ENCODE measurements at regions not wholly inside any gene's neighbourhood (a gene's known extent, or its start where the extent isn't known, plus 50 kb on each side); places are given as distances from the start of the nearest gene placed in this dataset.

DNA sequence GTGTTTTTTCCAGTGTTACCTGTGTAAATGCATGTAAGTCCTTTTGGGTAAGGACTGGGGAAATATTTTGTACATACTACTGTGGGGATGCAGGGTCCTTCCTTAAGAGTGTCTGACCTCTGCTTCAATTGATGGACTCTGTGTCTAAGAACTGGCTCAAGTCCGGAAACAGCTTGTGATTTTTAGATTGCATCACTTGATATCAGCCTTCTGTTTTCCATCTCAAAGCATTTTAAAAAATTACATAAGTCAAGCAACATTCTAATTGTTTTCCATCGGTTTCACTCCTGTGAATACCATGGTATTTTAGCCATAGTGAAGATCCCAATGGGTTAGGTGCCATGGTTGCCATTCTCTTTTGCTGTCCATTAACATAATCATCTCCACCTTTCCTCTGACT, 597.6 kb downstream of the SQOR start:
- H3K4me1 ChIP-seq, result no peaks in the 10 kb centered on the region
- H3K36me3 ChIP-seq, result no peaks in the 10 kb centered on the region
- H3K4me3 ChIP-seq (replicated peaks in 1 of 3), result no peak overlapping the region
- 58 to 85% methylated on average over 2 of the region's 2 CpGs for WGBS, 2 donors
- H3K9me3 ChIP-seq, result no peaks in the 10 kb centered on the region
- TF ChIP-seq, protein P1, sequence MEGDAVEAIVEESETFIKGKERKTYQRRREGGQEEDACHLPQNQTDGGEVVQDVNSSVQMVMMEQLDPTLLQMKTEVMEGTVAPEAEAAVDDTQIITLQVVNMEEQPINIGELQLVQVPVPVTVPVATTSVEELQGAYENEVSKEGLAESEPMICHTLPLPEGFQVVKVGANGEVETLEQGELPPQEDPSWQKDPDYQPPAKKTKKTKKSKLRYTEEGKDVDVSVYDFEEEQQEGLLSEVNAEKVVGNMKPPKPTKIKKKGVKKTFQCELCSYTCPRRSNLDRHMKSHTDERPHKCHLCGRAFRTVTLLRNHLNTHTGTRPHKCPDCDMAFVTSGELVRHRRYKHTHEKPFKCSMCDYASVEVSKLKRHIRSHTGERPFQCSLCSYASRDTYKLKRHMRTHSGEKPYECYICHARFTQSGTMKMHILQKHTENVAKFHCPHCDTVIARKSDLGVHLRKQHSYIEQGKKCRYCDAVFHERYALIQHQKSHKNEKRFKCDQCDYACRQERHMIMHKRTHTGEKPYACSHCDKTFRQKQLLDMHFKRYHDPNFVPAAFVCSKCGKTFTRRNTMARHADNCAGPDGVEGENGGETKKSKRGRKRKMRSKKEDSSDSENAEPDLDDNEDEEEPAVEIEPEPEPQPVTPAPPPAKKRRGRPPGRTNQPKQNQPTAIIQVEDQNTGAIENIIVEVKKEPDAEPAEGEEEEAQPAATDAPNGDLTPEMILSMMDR (IDR thresholded peaks at IDR 0.05), result no peak
- TF ChIP-seq POLR2A (IDR thresholded peaks at IDR 0.05), result no peak
- H3K27ac ChIP-seq, result no peak overlapping the region
- DNase-seq, result no peak
- no peaks in the 10 kb centered on the region for H3K27me3 ChIP-seq
- intact Hi-C loops (cut with DNase I), result no loop called here

DNA sequence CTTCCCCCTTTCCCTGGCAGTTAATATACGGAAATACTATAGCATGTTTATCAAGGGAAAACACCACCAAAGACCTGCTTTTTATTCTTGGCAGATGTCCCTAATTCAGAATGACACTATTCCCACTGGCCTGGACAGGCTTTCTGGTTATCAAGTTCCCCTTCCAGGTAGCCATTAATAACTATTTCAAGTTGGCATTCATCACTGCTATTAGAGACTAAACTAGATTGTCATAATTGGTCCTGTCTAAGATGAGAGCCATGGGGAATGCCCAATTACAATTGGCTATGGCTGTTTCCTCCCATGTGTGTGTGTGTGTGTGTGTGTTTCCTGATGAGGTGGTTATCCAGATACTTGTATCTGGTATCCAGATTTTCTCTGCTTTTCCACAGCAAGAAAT, 608.1 kb downstream of the SQOR start:
- TF ChIP-seq POLR2A (IDR thresholded peaks at IDR 0.05), result no peak
- TF ChIP-seq, protein P1 (IDR thresholded peaks at IDR 0.05), result no peak
- Histone ChIP-seq H3K9me3 (no peaks in the 10 kb centered on the region), H3K4me3 (replicated peaks in 1 of 3) (no peak overlapping the region), H3K4me1 (no peaks in the 10 kb centered on the region), H3K36me3 (no peaks in the 10 kb centered on the region), H3K27ac (no peak overlapping the region), H3K27me3 (no peaks in the 10 kb centered on the region)
- 67 to 75% methylated on average over 1 of the region's 1 CpG for WGBS, 2 donors
- no peak for DNase-seq
- intact Hi-C loops (cut with DNase I), result no loop called here

DNA sequence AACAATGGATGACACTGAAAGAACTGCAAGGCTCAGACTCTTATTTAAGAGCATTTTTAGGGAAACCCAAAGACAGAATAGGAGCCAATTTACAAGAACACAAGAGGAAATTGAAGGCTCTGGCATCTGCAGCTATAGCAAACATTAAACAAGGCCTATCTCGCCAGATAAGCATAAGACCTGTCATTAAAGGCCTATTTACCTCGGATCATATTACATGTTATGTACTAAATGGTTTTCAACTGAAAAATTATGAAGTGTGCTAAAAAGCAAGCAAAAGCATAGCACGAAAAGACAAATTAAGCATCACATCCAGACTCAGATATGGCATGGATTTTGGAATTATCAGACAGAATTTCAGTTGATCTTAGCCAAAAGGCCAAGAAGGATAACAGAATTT, 617.1 kb downstream of the SQOR start:
- DNase-seq, result no peak
- Histone ChIP-seq H3K4me1 (no peaks in the 10 kb centered on the region), H3K27ac (no peak overlapping the region), H3K4me3 (replicated peaks in 1 of 3) (no peak overlapping the region), H3K9me3 (no peaks in the 10 kb centered on the region), H3K36me3 (no peaks in the 10 kb centered on the region), H3K27me3 (no peaks in the 10 kb centered on the region)
- 68 to 72% methylated on average over 3 of the region's 3 CpGs for WGBS, 2 donors
- intact Hi-C loops (cut with DNase I), result no loop called here
- no peak for TF ChIP-seq POLR2A (IDR thresholded peaks at IDR 0.05)
- TF ChIP-seq, protein P1 (IDR thresholded peaks at IDR 0.05), result no peak

DNA sequence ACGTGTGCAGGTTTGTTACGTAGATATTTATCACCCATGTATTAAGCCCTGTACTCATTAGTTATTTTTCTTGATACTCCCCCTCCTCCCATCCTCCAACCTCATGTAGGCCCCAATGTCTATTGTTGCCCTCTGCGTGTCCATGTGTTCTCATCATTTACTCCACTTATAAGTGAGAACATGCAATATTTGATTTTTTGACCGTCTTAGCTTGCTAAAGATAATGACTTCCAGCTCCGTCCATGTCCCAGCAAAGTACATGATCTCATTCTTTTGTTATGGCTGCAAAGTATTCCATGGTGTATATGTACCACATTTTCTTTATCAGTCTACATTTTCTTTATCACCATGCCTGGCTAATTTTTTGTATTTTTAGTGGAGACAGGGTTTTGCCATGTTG, 623.2 kb downstream of the SQOR start:
- no peak overlapping the region for H3K4me3 ChIP-seq (replicated peaks in 1 of 3)
- no peaks in the 10 kb centered on the region for H3K9me3 ChIP-seq
- intact Hi-C loops (cut with DNase I), result no loop called here
- no peaks in the 10 kb centered on the region for H3K27me3 ChIP-seq
- TF ChIP-seq, protein P1 (IDR thresholded peaks at IDR 0.05), result no peak
- TF ChIP-seq POLR2A (IDR thresholded peaks at IDR 0.05), result no peak
- no peaks in the 10 kb centered on the region for H3K36me3 ChIP-seq
- H3K4me1 ChIP-seq, result no peaks in the 10 kb centered on the region
- H3K27ac ChIP-seq, result no peak overlapping the region
- no peak for DNase-seq
- WGBS, 2 donors, result 86 to 88% methylated on average over 5 of the region's 5 CpGs

DNA sequence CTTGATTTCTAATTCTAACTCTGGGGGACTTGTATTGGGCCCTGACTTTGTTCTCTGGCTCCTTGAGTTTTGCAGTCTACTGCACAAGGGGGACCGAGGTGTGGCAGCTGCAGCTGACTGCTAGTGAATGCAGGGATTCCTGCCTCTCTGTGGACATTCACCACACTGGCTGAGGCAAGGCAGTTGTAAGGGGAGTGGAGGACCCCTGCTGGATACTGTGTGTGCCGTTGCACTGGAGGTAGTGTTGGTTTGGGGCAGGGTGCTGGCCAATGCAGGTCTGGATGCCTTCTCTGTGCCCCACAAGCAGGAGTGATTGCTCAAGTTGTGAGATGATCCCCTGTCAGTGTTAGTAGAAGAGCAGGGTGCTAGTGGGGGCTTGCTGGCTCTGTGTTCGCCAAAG, 626.1 kb downstream of the SQOR start:
- H3K27me3 ChIP-seq, result no peaks in the 10 kb centered on the region

More for the DNA sequence above, 626.1 kb downstream of the SQOR start:
- H3K4me1 ChIP-seq, result no peaks in the 10 kb centered on the region
- H3K4me3 ChIP-seq (replicated peaks in 1 of 3), result no peak overlapping the region
- TF ChIP-seq, protein P1 (IDR thresholded peaks at IDR 0.05), result no peak
- no peak for TF ChIP-seq POLR2A (IDR thresholded peaks at IDR 0.05)
- DNase-seq, result no peak
- intact Hi-C loops (cut with DNase I), result no loop called here
- H3K27ac ChIP-seq, result no peak overlapping the region
- no peaks in the 10 kb centered on the region for H3K36me3 ChIP-seq
- 76 to 82% methylated on average over 3 of the region's 3 CpGs for WGBS, 2 donors
- H3K9me3 ChIP-seq, result no peaks in the 10 kb centered on the region

Data from thyroid gland (tissue), 4 donors.